Spleen (tissue), 7 donors: ENCODE measurements at regions not wholly inside any gene's neighbourhood (a gene's known extent, or its start where the extent isn't known, plus 50 kb on each side); places are given as distances from the start of the nearest gene placed in this dataset.

Source experiments
- POLR2A ChIP-seq, 3 donors: fragments of 450-650 bp; IDR thresholded peaks; one replicate each; pipeline ENCODE4 v1.5.1; 2017; ENCODE audit warnings: antibody characterized with exemption in 3 of 3, mild to moderate bottlenecking in 1 of 3
- POLR2AphosphoS5 ChIP-seq, 3 donors: sonication (generic); formaldehyde crosslinking; IDR thresholded peaks; one replicate each; pipeline ENCODE4 v1.5.1; 2017; ENCODE audit warnings: antibody characterized with exemption in 3 of 3
- TF ChIP-seq, protein P1 (sequence below), 11 experiments: fragments of 200-600 bp in 7 of 11; fragments of 450-650 bp in 4 of 11; sonication (generic) in 4 of 11; IDR thresholded peaks in 8 of 11; conservative IDR thresholded peaks in 3 of 11; 1 replicate in 7 of 11; 2 replicates in 4 of 11; pipeline versions ENCODE4 v1.4.0 to v1.8.0; 2016 to 2021; ENCODE audit warnings: antibody characterized with exemption in 11 of 11, inconsistent platforms in 4 of 11, mild to moderate bottlenecking in 1 of 11
- donor health status: DM: no; HTN: no; CAD: no; lungs with moderate emphysema.
- donor health status: DM: no; HTN: no; CAD: no.
- donor health status: DM: no; HTN: no; CAD: no.

DNA sequence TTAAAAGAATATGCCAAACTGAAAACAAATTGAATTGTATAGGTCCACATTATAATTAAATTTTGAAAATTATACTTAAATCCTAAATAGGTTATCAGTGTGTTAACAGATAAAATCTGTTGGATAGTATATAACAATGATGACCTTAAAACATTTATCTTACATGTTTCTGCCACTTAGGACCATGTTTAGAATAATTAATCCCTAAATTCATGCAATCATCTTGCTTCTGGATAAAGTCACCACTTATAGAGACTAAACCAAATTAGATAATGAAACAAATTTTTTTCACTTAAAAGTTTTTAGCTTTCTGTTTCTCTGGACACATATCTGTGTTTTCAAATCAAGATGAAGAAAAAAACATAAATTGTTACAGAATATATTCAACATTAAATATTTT lies 511.7 kb upstream of the MIR17HG start:
- TF ChIP-seq, protein P1, sequence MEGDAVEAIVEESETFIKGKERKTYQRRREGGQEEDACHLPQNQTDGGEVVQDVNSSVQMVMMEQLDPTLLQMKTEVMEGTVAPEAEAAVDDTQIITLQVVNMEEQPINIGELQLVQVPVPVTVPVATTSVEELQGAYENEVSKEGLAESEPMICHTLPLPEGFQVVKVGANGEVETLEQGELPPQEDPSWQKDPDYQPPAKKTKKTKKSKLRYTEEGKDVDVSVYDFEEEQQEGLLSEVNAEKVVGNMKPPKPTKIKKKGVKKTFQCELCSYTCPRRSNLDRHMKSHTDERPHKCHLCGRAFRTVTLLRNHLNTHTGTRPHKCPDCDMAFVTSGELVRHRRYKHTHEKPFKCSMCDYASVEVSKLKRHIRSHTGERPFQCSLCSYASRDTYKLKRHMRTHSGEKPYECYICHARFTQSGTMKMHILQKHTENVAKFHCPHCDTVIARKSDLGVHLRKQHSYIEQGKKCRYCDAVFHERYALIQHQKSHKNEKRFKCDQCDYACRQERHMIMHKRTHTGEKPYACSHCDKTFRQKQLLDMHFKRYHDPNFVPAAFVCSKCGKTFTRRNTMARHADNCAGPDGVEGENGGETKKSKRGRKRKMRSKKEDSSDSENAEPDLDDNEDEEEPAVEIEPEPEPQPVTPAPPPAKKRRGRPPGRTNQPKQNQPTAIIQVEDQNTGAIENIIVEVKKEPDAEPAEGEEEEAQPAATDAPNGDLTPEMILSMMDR (IDR thresholded peaks at IDR 0.05 in 8 of 11, conservative IDR thresholded peaks at IDR 0.05 in 3 of 11), result no peak
- TF ChIP-seq POLR2AphosphoS5 (IDR thresholded peaks at IDR 0.05) (no peak), POLR2A (IDR thresholded peaks at IDR 0.05) (no peak)
